DMS114 treated with DMSO at 0.1 percent for 48 hours (cell line): ENCODE measurements at regions not wholly inside any gene's neighbourhood (a gene's known extent, or its start where the extent isn't known, plus 50 kb on each side); places are given as distances from the start of the nearest gene placed in this dataset.

Source experiments
- DNase-seq: peaks from one replicate; lab custom pipeline; 2025; ENCODE audit not compliant: unreplicated experiment; lab: John Stamatoyannopoulos, UW

DNA sequence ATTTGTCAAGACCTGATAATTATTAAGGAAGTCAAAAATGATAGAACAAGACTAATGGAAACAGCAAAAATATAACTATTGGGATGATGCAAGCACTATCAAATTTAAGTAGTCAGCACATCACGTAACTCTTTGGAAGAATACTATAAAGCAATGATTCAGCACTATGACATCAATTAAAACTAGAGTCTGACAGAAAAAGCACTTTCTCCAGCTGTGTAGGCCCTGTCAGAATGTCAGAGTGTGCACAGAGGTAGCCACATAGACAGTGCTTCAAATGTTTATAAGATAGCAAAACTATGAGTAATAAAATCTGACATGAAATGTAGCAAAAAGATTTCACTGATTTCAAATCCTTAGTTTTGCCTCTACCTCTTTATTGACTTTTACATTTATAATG lies 1226.6 kb upstream of the ADGRL3 start:
- DNase-seq: no peak

DNA sequence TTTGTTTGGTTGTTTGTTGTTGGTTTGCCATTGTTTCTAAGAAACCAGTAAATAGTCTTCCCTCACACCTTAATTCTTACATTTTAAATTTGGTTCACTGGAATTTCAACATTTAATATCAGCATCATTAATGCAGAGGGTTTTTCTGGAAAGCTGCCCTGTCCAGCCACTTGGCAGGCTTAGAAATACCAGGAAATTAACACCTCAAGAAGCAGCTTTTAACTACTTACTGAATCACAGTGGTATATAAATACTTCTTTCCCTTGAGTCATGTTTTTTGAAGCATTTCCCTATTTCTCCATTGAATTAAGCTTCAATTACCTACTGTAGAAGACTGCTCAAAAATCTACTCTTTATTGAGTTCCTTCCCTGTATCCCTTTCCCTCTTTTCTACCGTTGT lies 1221.1 kb upstream of the ADGRL3 start:
- no peak for DNase-seq

DNA sequence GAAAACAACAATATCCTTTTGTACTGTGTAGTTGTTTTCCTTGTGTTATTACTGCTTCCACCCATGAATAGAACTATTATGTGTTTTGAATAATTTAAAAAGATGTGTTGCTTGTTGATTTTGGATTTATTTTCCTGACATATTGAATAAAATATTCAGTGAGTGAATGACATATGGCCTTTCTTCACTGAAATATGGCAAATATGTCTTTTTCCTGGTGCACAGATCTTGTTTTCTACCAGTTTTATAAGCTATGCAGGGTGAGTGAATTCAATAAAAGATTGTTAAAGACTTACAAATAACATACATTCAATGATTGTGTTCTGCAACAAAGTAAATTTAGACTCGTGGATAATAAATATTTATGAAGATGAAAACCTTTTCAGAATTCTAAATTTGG lies 1216.3 kb upstream of the ADGRL3 start:
- DNase-seq: no peak

DNA sequence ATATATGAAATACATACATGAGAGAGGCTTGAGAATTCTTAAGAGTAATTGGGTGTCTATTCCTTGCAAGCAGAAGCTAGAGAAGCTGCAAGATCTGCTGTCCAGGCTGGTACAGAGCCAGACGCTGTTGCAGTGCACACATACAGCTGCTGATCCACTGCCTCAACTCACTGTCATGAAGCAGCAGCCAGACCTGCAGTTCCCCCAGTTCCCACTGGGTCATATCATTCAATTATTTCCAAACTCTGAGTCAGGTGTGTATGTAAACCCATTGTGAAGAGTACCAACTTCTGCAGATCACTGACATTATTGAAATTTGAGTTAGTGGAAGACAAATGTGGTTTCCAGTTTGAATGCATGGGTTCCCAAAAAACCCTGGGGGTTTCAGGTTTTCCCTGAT lies 1212.8 kb upstream of the ADGRL3 start:
- DNase-seq: no peak

DNA sequence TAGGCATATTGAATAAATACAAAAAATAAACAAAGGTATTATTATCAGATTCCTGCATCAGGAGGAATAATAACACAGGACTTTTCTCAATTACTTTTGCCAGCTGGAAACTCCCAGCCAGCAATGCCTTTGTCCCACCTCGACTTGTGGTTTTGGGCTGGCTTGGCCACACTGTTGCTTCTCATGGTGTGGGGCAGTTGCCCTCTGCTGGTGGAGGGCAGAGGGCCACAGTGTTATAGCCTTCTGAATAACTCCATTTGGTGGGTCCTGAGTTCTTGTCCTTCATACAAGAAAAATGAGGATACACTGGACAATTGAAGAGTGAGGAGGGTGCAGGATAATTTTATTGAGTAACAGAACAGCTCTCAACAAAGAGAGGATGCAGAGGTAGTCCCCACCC lies 1206.0 kb upstream of the ADGRL3 start:
- no peak for DNase-seq

DNA sequence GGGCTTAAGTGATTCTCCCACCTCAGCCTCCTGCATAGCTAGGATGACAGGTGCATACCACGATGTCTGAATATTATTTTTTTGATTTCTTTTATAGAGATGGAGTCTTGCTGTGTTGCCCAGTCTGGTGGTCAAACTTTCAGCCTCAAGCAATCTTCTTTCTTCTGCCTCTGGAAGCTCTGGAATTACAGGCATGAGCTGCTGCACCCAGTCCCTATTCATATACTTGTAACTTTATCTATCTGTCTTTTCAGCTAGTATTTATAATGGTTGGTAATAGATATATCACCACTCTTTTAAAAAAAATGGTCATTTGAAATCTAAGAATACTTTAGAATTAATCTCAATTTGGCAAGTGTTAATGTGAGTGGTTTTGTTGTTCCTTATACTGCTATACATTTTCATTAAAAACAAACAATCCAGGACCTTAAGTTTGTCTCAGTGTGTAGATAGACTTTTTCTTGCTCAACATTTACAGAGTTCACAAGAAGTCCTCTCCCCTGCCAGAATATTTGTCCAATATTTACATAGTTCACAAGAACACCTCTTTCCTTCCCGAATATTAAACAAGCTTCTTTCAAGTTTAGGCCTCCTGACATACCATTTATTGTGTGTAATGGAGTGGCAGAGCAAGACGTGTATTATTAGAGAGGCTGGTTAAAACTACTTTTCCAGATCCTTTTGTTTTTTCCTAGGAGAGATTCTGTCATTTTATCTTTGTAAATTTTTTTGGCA lies 1197.4 kb upstream of the ADGRL3 start:
- DNase-seq: no peak

DNA sequence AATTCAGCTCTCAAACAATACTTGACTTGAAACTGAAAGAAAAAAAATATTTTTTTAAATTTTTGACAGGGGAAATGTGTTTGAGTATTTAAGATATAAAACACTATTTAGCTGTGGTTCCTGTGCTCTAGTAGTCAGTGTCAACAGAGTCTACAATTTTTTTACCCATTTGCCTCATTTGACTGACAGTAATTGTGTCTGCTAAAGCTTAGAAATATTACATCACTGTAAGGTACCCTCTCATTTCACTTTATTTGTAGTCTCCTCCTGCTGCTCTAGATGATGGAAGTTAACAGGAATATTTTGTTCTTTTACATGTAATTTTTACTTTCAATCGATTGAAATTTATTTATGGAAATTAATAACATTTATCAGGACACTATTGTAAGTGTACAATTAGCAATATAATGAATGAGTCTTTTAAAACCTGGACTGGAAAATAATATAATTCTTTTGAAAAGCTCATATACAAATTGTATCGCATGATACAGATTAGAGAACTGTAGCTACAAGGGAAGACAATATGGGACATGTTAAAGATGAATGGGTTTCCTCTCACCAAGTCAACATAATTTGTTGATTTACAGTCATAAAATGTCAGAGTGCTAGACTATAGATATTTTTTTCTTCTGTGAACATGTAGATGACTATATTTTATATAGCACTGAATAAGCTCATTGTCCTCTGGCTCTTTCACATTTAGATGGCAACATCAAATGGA lies 1186.5 kb upstream of the ADGRL3 start:
- no peak for DNase-seq

DNA sequence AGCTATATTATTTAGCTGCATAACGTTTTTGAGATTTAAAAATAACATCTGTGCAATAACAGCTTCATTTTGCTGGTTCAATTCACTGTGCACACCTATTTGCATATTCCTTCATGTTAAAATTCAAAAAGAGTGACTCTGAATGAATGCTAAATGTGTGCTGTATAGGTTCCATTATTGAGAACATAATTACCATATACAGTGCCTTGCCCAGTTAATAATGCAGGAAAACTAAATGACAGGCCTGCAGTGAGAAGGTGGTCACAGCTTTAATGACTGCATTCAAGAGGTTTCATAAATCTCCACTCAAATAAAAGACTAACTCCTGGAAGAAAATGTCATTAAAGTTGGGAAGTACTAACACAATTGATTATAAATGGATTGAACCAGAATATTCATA lies 1183.2 kb upstream of the ADGRL3 start:
- no peak for DNase-seq

DNA sequence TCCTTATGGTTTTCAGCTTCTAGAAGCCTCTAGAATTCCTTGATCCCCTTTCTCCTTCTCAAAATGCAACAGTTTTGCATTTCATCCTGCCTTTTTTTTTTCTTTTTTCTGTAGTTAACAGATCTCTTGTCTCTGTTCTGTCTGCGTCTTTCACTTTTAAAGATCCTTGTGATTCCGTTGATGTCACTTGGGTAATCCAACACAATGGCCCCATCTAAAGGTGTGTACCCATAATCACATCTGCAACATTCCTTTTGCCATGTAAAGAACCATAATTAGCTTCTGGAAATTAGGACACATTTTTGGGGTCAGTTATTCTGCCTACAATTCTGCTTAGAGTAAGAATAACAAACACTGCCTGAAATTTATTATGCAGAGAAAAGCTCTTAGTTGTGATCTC lies 1180.9 kb upstream of the ADGRL3 start:
- no peak for DNase-seq

DNA sequence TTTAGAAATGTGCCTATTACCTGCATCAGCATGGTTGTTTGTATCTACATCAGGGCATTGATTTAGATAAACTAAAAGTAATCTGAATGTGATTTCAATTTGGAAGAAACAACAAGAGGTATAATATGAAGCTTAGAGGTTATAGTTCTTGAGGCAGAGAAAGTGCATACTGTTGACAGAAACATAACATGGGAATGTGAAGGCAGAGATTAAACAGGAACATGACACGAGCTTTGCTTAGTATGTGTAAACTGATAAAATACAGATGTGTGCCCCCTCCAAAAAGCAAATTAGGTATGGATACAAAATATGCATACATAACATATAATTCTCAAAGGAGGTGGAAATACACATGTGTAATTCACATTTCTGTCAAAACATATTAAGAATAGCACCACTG lies 1180.2 kb upstream of the ADGRL3 start:
- DNase-seq: no peak

DNA sequence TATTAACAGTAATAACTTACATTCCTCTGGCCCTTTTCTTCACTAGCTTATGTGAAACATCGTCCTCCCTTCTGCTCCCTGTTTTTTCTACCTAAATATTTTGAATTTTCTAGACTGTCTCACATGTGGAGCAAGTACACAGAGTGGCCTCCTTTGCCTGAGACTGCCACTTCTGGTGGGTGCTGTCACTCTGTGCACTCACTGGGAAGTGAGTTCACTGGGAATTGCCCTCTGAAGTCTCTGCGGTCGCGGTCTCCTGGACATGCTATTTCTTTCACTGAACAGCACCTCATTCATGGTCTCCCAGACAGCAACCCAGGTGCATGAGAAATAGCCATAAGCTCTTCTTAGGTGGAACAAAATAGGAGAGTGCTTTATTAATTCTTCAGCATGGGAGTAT lies 1179.7 kb upstream of the ADGRL3 start:
- no peak for DNase-seq

DNA sequence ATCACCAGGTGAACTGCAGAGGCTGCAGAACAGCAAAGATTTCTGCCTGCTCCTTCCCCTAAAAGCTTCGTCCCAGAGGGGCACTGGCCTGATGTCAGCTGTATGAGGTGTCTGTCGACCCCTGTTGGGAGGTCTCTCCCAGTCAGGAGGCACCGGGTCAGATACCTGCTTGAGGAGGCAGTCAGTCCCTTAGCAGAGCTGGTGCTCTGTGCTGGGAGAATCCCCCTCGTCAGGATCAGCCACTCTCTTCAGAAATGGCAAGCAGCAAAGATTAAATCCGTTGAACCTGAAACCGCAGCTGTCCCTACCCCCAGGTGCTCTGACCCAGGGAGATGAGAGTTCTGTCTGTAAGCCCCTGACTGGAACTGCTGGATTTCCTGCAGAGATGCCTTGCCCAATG lies 1166.3 kb upstream of the ADGRL3 start:
- no peak for DNase-seq

DNA sequence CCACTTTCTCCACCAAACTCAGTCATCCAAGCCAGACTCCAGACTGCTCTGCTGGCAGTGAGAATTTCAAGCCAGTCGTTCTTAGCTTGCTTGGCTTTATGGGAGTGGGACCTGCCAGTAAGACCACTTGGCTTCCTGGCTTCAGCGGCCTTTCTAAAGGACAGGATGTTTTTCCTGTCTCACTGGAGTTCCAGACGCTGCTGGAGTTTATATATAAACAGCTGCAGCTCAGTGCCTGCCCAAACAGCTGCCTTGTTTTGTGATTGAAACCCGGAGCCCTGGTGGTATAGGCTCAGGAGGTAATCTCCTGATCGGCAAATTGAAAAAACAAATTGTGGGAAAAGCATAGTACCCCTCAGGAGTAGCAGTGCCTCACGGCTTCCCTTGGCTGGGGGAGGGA lies 1165.8 kb upstream of the ADGRL3 start:
- no peak for DNase-seq

DNA sequence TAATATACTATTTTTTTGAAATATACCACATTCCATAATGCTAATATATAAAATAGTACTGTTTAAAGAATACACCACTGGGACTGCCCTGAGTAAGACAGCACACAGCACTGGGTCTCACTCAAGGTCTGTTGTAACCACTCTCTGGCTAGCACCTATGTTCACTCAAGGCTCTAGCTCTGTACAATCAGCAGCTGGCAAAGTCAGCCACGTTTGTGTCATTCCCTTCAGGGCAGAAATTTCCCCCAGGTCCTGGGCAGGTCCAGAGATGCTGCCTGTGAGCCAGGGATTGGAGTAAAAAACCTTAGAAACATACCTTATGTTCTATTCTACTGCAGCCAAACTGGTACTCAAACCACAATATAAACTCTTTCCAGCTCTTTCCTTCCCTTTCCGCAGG lies 1160.2 kb upstream of the ADGRL3 start:
- no peak for DNase-seq

DNA sequence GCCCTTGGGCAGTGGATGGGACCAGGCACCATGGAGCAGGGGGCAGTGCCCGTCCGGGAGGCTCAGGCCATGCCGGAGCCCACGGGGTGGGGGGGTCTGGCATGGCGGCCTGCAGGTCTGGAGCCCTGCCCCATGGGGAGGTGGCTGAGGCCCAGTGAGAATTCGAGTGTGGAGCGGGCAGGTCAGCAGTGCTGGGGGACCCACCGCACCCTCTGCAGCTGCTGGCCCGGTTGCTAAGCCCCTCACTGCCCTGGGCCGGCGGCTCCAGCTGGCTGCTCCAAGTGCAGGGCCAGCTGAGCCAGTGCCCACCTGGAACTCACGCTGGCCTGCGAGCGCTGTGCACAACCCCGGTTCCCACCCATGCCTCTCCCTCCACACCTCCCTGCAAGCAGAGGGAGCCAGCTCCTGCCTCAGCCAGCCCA lies 1157.9 kb upstream of the ADGRL3 start:
- no peak for DNase-seq

DNA sequence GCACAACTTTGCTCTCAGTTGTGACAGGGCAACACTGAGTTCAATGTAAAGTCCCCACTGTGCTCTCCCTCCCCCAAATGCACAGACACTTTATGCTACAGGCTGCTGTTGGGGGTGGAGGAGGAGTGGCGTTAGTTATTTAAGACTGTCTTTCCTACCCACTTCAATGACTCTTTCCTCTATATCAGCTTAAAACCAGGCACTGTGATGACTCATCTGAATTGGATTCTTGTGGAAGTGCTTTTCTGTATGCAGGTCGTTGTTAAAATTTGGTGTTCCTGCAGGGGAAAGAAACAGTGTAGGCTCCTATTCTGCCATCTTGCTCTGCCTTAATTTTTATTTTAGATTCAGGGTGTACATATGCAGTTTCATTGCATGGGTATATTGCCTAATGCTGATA lies 1157.2 kb upstream of the ADGRL3 start:
- DNase-seq: no peak

DNA sequence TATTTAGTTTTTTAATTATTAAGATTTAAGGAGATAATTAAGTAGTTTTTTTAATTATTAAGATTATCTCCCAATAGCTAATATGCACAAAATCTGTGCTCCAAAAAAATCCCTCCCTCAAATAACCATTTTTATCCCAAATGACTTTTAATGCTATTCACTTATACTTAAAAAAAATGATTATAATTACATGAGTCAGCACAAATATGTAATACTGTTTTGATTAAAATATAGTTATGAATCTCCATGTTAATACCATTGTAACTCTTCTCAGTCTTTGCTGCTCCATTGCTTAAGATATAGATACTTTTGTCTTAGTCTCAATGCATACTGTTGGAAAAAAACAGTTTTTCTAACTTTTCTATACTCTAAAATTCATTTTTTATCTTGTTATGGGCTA lies 1121.1 kb upstream of the ADGRL3 start:
- no peak for DNase-seq

DNA sequence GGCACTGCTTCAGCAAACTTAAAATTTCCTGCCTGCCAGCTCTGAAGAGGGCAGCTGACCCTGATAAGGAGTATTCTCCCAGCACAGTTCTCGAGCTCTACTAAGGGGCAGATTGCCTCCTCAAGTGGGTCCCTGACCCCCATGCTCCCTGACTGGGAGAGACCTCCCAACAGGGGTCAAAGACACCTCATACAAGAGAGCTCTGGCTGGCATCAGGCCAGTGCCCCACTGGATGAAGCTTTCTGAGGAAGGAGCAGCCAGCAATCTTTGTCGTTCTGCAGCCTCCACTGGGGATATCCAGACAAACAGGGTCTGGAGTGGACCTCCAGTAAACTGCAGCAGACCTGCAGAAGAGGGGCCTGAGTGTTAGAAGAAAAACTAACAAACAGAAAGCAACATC lies 1118.3 kb upstream of the ADGRL3 start:
- no peak for DNase-seq

DNA sequence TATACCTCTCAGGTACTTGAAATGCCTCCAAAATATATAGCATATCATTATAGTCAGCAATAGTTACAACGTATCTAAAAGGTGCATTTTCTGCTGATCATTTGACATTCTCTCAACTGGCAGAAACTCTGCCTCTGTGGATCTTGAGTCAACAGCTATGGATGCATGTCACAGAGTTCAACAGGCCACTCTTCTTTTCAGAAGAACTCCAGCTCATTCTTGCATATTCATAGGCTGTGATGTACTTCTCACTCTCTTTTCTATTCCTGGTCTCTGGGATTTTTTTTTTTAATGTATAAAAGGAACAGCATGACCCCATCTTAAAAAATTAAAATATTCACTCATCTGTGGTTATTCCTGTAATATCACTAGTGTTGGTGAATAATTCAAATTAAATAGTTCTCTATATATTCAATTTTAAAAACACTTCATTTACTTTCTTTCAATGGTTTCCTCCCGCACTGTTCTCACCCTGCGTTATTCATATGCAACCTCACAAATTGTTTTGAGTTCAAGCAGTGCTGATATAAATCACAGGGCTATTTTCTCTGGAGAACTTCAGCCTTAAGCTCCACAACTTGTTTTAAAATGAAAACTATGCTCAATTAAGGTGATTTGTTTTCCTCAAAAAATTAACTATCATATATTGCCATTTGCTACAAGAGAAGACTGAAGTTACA lies 1111.2 kb upstream of the ADGRL3 start:
- no peak for DNase-seq

DNA sequence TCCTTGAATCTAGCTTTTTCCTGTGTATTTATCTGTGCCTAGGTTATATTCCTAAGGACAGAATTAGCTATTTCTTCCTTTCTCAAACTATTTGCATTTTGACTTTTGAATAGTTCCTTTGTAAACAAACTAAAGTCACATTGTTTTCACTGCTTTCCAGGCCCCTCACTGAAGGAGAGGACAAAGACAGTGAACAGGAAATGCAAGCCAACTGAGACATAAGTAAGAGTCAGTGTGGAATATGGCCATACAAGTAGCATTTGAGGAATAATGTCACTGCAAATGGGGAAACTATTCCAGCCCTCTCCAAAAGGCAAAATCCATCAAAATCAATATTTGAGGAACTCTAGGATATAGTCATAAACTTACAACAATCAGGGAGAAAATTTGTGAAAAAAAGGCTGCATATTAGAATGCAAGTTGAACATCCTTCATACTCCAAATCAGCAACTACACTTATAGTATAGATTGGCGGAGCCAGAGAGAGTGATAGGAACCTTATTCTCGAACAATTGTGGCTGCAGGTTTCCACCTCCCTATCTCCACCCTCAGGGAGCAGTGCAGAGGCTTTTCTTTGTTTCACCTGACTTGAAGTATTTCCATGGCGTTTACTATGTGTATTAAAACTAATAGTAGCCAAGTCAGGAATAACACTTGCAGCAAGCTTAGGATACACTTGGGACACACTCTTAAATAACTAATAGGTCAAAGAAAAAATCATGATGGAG lies 1110.4 kb upstream of the ADGRL3 start:
- DNase-seq: no peak

DNA sequence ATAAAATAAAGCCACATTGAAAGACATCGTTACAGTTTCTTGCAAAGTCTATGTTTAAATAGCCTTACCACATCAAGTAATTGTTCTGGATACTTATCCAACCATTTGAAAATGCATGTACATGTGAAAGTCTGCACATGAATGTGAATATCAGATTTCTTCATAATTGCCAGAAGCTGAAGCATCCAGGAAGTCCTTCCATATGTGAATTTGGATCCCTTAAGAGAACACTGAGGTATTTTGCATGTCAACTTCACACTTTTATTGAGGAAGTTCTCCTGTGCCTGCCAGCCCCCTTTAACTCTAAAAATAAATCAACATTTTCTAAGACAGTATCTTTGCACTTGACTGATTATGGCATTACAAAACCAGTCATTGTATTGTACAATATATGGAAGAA lies 1103.5 kb upstream of the ADGRL3 start:
- no peak for DNase-seq

DNA sequence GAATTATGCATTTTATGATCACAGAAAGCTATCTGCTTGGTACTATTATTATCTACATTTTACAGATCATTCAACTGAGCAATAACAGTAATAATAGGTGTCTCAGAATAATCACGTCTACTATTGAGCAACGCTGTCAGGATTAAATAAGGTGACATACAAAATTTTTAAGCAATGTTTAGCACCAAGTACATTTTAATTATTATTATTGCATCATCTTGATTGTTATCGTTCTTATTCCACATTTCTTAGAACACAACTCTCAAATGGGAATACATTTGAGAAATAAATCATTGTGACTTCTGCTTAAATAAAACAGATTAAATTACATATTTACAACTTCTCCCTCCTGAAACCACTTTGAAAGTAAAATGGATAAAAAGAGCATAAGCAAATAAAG lies 1083.5 kb upstream of the ADGRL3 start:
- no peak for DNase-seq
